ENCODE measurements at regions not wholly inside any gene's neighbourhood (a gene's known extent, or its start where the extent isn't known, plus 50 kb on each side); places are given as distances from the start of the nearest gene placed in this dataset.

GRCh38 chr15:38886315-38887163 is 321.9 kb upstream of the RASGRP1 start (continued):
- no peak for TF ChIP-seq KDM5A (IDR thresholded peaks at IDR 0.05; ENCODE audit: low read length)
- TF ChIP-seq ATF2 (IDR thresholded peaks at IDR 0.05; ENCODE audit: low read length) = no peak
- no peak for TF ChIP-seq EGR1 (IDR thresholded peaks at IDR 0.05; ENCODE audit: borderline replicate concordance, low read depth, low read length)
- TF ChIP-seq RXRA (IDR thresholded peaks at IDR 0.05; ENCODE audit: insufficient read depth, low read depth, low read length) = no peak
- TF ChIP-seq CHD1 (IDR thresholded peaks at IDR 0.05; ENCODE audit: low read depth, low read length) = no peak
